ENCODE measurements at regions not wholly inside any gene's neighbourhood (a gene's known extent, or its start where the extent isn't known, plus 50 kb on each side); places are given as distances from the start of the nearest gene placed in this dataset.

- POLR2A ChIA-PET: no interaction called here
- Histone ChIP-seq H3K4me1 (ENCODE audit: control insufficient read depth, insufficient read depth, low read length) (no peaks in the 10 kb centered on the region), H3K9me3 (ENCODE audit: control insufficient read depth, insufficient read depth, low read depth, low read length) (no peaks in the 10 kb centered on the region), H3K27me3 (ENCODE audit: control insufficient read depth, insufficient read depth, low read length) (no peaks in the 10 kb centered on the region), H3K4me3 (ENCODE audit: low read depth in 2 of 2, low read length in 2 of 2) (no peak overlapping the region), H3K36me3 (ENCODE audit: control insufficient read depth, insufficient read depth, low read length) (no peaks in the 10 kb centered on the region), H3K27ac (ENCODE audit: low read length) (no peak overlapping the region)
- TF ChIP-seq REST (IDR thresholded peaks at IDR 0.05; ENCODE audit: insufficient read depth in 1 of 2, low read depth in 2 of 2, low read length in 1 of 2): no peak
- TF ChIP-seq TCF7L2 (IDR thresholded peaks at IDR 0.05; ENCODE audit: low read depth, low read length): no peak
- TF ChIP-seq POLR2AphosphoS5 (IDR thresholded peaks at IDR 0.05; ENCODE audit: low read depth, low read length): no peak
- no peak for TF ChIP-seq CTCF (IDR thresholded peaks at IDR 0.05)
- TF ChIP-seq SIN3A (IDR thresholded peaks at IDR 0.05; ENCODE audit: borderline replicate concordance, insufficient read depth, low read depth, low read length): no peak
- CTCF ChIA-PET: no interaction called here
- DNase-seq (ENCODE audit: low read depth, low spot score): no peak
- no peak for ATAC-seq
- in situ Hi-C loops (cut with HindIII; ENCODE audit: low pct_unique_long_range_greater_than_20kb, low sequenced_read_pairs) (no loop called here), intact Hi-C loops (cut with micrococcal nuclease; ENCODE audit: unreplicated experiment) (no loop called here)
- no TSS peak for BruUV-seq (replicated peaks)
These were observed 335.3 kb downstream of the CNTNAP4 start for GRCh38 chr16:76612497-76612896.

GRCh38 chr16:76614269-76614668 is 337.1 kb downstream of the CNTNAP4 start:
- ATAC-seq (no peak), DNase-seq (ENCODE audit: low read depth, low spot score) (no peak)
- Histone ChIP-seq H3K9me3 (ENCODE audit: control insufficient read depth, insufficient read depth, low read depth, low read length) (no peaks in the 10 kb centered on the region), H3K4me3 (ENCODE audit: low read depth in 2 of 2, low read length in 2 of 2) (no peak overlapping the region), H3K36me3 (ENCODE audit: control insufficient read depth, insufficient read depth, low read length) (no peaks in the 10 kb centered on the region), H3K4me1 (ENCODE audit: control insufficient read depth, insufficient read depth, low read length) (no peaks in the 10 kb centered on the region), H3K27me3 (ENCODE audit: control insufficient read depth, insufficient read depth, low read length) (no peaks in the 10 kb centered on the region), H3K27ac (ENCODE audit: low read length) (no peak overlapping the region)
- ChIA-PET POLR2A (no interaction called here), CTCF (no interaction called here)
- TF ChIP-seq CTCF (IDR thresholded peaks at IDR 0.05) (no peak), TCF7L2 (IDR thresholded peaks at IDR 0.05; ENCODE audit: low read depth, low read length) (no peak), POLR2AphosphoS5 (IDR thresholded peaks at IDR 0.05; ENCODE audit: low read depth, low read length) (no peak), REST (IDR thresholded peaks at IDR 0.05; ENCODE audit: insufficient read depth in 1 of 2, low read depth in 2 of 2, low read length in 1 of 2) (no peak), SIN3A (IDR thresholded peaks at IDR 0.05; ENCODE audit: borderline replicate concordance, insufficient read depth, low read depth, low read length) (no peak)
- in situ Hi-C loops (cut with HindIII; ENCODE audit: low pct_unique_long_range_greater_than_20kb, low sequenced_read_pairs) (no loop called here), intact Hi-C loops (cut with micrococcal nuclease; ENCODE audit: unreplicated experiment) (no loop called here)
- no TSS peak for BruUV-seq (replicated peaks)
